Uterus (tissue), 3 donors: ENCODE measurements at regions not wholly inside any gene's neighbourhood (a gene's known extent, or its start where the extent isn't known, plus 50 kb on each side); places are given as distances from the start of the nearest gene placed in this dataset.

Experiments
- DNase-seq, 2 donors: peaks; one replicate each; pipeline ENCODE4 v3.0.0-alpha.2; 2019 to 2020
- H3K27ac ChIP-seq, 2 donors: fragments of 200-600 bp; sonication (generic); 1 replicate in 1 of 2; 2 replicates in 1 of 2; pipeline ENCODE4 v1.5.1; 2016 to 2018
- H3K27me3 ChIP-seq, 2 donors: fragments of 200-600 bp; sonication (generic); one replicate each; pipeline ENCODE4 v1.5.1; 2018 to 2019; ENCODE audit warnings: control low read depth in 1 of 2
- H3K36me3 ChIP-seq, 2 donors: fragments of 200-600 bp; sonication (generic); one replicate each; pipeline ENCODE4 v1.5.1; 2019; ENCODE audit warnings: control low read depth in 1 of 2
- H3K4me1 ChIP-seq, 2 donors: fragments of 200-600 bp; sonication (generic); one replicate each; pipeline ENCODE4 v1.5.1; 2018 to 2019; ENCODE audit warnings: control low read depth in 1 of 2
- H3K4me3 ChIP-seq, 2 donors: fragments of 200-600 bp; sonication (generic); 1 replicate in 1 of 2; 2 replicates in 1 of 2; pipeline ENCODE4 v1.5.1; 2018 to 2019; ENCODE audit warnings: mild to moderate bottlenecking in 1 of 2
- H3K9me3 ChIP-seq, 2 donors: fragments of 200-600 bp; sonication (generic); one replicate each; pipeline ENCODE4 v1.5.1; 2019; ENCODE audit warnings: control low read depth in 1 of 2
- POLR2A ChIP-seq, 2 donors: fragments of 450-650 bp; IDR thresholded peaks; one replicate each; pipeline ENCODE4 v1.6.1; 2016; ENCODE audit warnings: antibody characterized with exemption in 2 of 2, mild to moderate bottlenecking in 1 of 2, moderate library complexity in 1 of 2
- intact Hi-C: fragments of 100-400 bp; cut with DNase I; formaldehyde crosslinking; loops from one replicate; pipeline ENCODE4 v1.15.1; 2023; ENCODE audit warnings: low total_unique reads
- TF ChIP-seq, protein P1 (sequence below), 4 experiments: fragments of 200-600 bp in 2 of 4; fragments of 450-650 bp in 2 of 4; sonication (generic) in 2 of 4; IDR thresholded peaks; one replicate each; pipeline ENCODE4 v1.5.1; 2016 to 2019; ENCODE audit warnings: antibody characterized with exemption in 4 of 4, mild to moderate bottlenecking in 2 of 4, moderate library complexity in 1 of 4
- donor health status: DM: yes; HTN: yes; CAD: no.

GRCh38 chr18:10033016-10033399, 119.2 kb downstream of the VAPA start:
- no peaks in the 10 kb centered on the region for H3K27me3 ChIP-seq
- peak; percentile 11 to 14 for DNase-seq
- no peaks in the 10 kb centered on the region for H3K36me3 ChIP-seq
- no peaks in the 10 kb centered on the region for H3K4me1 ChIP-seq
- no peaks in the 10 kb centered on the region for H3K9me3 ChIP-seq
- TF ChIP-seq, protein P1, sequence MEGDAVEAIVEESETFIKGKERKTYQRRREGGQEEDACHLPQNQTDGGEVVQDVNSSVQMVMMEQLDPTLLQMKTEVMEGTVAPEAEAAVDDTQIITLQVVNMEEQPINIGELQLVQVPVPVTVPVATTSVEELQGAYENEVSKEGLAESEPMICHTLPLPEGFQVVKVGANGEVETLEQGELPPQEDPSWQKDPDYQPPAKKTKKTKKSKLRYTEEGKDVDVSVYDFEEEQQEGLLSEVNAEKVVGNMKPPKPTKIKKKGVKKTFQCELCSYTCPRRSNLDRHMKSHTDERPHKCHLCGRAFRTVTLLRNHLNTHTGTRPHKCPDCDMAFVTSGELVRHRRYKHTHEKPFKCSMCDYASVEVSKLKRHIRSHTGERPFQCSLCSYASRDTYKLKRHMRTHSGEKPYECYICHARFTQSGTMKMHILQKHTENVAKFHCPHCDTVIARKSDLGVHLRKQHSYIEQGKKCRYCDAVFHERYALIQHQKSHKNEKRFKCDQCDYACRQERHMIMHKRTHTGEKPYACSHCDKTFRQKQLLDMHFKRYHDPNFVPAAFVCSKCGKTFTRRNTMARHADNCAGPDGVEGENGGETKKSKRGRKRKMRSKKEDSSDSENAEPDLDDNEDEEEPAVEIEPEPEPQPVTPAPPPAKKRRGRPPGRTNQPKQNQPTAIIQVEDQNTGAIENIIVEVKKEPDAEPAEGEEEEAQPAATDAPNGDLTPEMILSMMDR (IDR thresholded peaks at IDR 0.05), result no peak
- no peak for TF ChIP-seq POLR2A (IDR thresholded peaks at IDR 0.05)
- no peak overlapping the region for H3K4me3 ChIP-seq
- H3K27ac ChIP-seq, result peak overlapping the region; percentile 13 to 41
- intact Hi-C loops, result no loop called here

DNA sequence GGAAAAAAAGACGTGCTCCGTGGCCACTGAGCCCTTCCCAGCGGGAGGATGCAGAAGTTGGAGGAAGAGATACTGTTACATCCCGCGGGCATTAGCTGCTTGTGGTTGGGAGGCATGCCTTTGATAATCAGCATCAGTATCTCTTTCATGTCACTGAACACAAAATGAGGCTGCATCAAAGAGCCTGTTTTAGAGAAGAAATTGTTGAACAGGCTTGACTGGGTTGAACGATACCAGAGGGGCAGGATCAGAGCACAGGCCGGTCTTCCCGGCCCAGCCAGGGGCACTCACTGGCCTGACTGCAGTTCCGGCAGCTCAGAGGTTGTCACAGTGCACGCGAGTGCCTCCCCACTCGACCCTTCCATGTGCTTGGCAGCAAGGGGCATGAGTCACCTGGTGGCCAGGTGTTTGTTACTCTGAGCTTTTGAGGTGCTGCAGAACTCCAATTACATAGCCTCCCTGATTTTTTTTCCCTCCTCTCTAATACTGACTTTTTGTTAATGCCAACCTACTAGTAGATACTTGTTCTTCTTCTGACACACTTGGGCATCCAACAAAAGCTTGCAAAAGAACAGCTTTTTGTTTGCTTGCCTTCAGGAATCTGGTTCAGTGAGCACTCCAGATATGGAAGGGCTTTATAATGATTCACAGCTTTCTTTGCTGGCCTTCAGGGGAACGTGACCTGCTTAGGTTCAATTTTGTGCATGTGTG, 121.6 kb downstream of the VAPA start:
- Histone ChIP-seq H3K4me3 (no peak overlapping the region), H3K27me3 (no peaks in the 10 kb centered on the region), H3K36me3 (no peaks in the 10 kb centered on the region), H3K27ac (peak overlapping the region; percentile 51 to 64), H3K4me1 (no peaks in the 10 kb centered on the region), H3K9me3 (no peaks in the 10 kb centered on the region)
- TF ChIP-seq, protein P1 (IDR thresholded peaks at IDR 0.05), result no peak
- TF ChIP-seq POLR2A (IDR thresholded peaks at IDR 0.05), result no peak
- peak; percentile 12 to 24 for DNase-seq
- intact Hi-C loops, result no loop called here

GRCh38 chr18:10036479-10036878, 122.7 kb downstream of the VAPA start:
- TF ChIP-seq, protein P1 (IDR thresholded peaks at IDR 0.05), result no peak
- no peak for TF ChIP-seq POLR2A (IDR thresholded peaks at IDR 0.05)
- DNase-seq, result peak; percentile 18 to 29
- H3K27me3 ChIP-seq, result no peaks in the 10 kb centered on the region
- H3K9me3 ChIP-seq, result no peaks in the 10 kb centered on the region
- no peaks in the 10 kb centered on the region for H3K36me3 ChIP-seq
- intact Hi-C loops, result no loop called here
- H3K4me1 ChIP-seq, result no peaks in the 10 kb centered on the region
- H3K4me3 ChIP-seq, result no peak overlapping the region
- peak overlapping the region; percentile 51 to 64 for H3K27ac ChIP-seq

GRCh38 chr18:10037181-10037580, 123.4 kb downstream of the VAPA start:
- intact Hi-C loops, result no loop called here
- H3K36me3 ChIP-seq, result no peaks in the 10 kb centered on the region
- DNase-seq, result peak; percentile 7 to 10
- H3K27me3 ChIP-seq, result no peaks in the 10 kb centered on the region
- H3K9me3 ChIP-seq, result peaks cover 0 to 2% of the 10 kb centered on the region in 2 donors
- H3K27ac ChIP-seq, result peak overlapping the region in 1 of 2 donors; percentile 64
- H3K4me3 ChIP-seq, result no peak overlapping the region
- TF ChIP-seq, protein P1 (IDR thresholded peaks at IDR 0.05), result no peak
- TF ChIP-seq POLR2A (IDR thresholded peaks at IDR 0.05), result no peak
- no peaks in the 10 kb centered on the region for H3K4me1 ChIP-seq

- Histone ChIP-seq H3K36me3 (no peaks in the 10 kb centered on the region), H3K27me3 (no peaks in the 10 kb centered on the region), H3K27ac (peak overlapping the region; percentile 72 to 75), H3K9me3 (peaks cover 7 to 13% of the 10 kb centered on the region in 2 donors), H3K4me1 (no peaks in the 10 kb centered on the region), H3K4me3 (no peak overlapping the region)
- TF ChIP-seq, protein P1 (IDR thresholded peaks at IDR 0.05), result no peak
- no peak for TF ChIP-seq POLR2A (IDR thresholded peaks at IDR 0.05)
- peak; percentile 5 to 16 for DNase-seq
- intact Hi-C loops, result no loop called here
These were observed 124.5 kb downstream of the VAPA start for GRCh38 chr18:10038268-10038667.
